ENCODE measurements at regions not wholly inside any gene's neighbourhood (a gene's known extent, or its start where the extent isn't known, plus 50 kb on each side); places are given as distances from the start of the nearest gene placed in this dataset.

DNA sequence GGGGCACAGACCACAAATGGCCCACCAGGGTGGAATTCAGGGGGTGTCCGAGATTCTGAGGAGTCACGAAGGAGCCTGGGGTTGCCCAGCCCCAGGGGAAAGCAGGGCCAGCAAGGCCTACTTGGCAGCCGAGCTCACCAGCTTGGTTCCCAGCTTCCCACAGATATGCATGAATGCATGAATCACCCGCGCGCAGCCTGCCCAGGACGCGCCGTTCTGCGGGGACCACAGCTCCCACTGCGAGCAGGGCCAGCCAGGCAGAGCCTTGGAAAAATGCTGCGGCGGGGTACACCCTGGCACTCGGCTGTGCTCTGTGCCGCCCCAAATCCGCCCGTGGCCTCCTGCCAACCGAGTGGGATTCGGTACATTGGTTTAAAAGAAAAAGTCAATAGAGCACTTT is 211.0 kb downstream of the NFATC2 start:
- peak overlapping the region; percentile 32 for H3K4me3 ChIP-seq (ENCODE audit: insufficient read depth, low read length)
- no peaks in the 10 kb centered on the region for H3K27me3 ChIP-seq (ENCODE audit: insufficient read depth, low read length)
- H3K4me1 ChIP-seq (ENCODE audit: insufficient read depth, low read length), result peaks cover 35% of the 10 kb centered on the region
- no peaks in the 10 kb centered on the region for H3K79me2 ChIP-seq (ENCODE audit: insufficient read depth, low read length)
- H3K9me3 ChIP-seq (ENCODE audit: low read depth, low read length), result no peaks in the 10 kb centered on the region
- TF ChIP-seq, protein P1, sequence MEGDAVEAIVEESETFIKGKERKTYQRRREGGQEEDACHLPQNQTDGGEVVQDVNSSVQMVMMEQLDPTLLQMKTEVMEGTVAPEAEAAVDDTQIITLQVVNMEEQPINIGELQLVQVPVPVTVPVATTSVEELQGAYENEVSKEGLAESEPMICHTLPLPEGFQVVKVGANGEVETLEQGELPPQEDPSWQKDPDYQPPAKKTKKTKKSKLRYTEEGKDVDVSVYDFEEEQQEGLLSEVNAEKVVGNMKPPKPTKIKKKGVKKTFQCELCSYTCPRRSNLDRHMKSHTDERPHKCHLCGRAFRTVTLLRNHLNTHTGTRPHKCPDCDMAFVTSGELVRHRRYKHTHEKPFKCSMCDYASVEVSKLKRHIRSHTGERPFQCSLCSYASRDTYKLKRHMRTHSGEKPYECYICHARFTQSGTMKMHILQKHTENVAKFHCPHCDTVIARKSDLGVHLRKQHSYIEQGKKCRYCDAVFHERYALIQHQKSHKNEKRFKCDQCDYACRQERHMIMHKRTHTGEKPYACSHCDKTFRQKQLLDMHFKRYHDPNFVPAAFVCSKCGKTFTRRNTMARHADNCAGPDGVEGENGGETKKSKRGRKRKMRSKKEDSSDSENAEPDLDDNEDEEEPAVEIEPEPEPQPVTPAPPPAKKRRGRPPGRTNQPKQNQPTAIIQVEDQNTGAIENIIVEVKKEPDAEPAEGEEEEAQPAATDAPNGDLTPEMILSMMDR (IDR thresholded peaks at IDR 0.05; ENCODE audit: extremely low read depth, low read depth, low read length), result no peak
- H4K20me1 ChIP-seq (ENCODE audit: insufficient read depth, low read length), result no peaks in the 10 kb centered on the region
- peak overlapping the region; percentile 62 for H3K4me2 ChIP-seq (ENCODE audit: insufficient read depth, low read length)
- H3K27ac ChIP-seq (ENCODE audit: low read depth, low read length), result peak overlapping the region; percentile 94
- no peak overlapping the region for H2AFZ ChIP-seq (ENCODE audit: low read length)
- no peaks in the 10 kb centered on the region for H3K36me3 ChIP-seq (ENCODE audit: insufficient read depth, low read length)
- DNase-seq (ENCODE audit: insufficient read length, low spot score, missing footprints), result peak; percentile 91

DNA sequence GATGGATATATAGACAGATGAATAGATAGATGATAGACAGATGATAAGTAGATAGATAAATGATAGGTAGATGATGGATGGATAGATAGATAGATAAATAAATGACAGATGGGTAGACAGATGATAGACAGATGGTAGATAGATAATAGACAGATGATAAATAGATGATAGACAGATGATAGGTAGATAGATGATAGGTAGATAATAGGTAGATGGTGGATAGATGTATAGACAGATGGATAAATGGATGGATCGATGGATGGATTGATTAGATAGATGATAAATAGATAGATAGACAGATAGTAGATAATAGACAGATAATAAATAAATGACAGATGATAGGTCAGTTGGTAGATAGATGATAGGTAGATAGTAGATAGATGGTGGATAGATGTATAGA is 212.7 kb downstream of the NFATC2 start:
- Histone ChIP-seq H3K4me1 (ENCODE audit: insufficient read depth, low read length) (peaks cover 30% of the 10 kb centered on the region), H3K36me3 (ENCODE audit: insufficient read depth, low read length) (no peaks in the 10 kb centered on the region), H3K27ac (ENCODE audit: low read depth, low read length) (peak overlapping the region; percentile 94), H4K20me1 (ENCODE audit: insufficient read depth, low read length) (no peaks in the 10 kb centered on the region), H3K79me2 (ENCODE audit: insufficient read depth, low read length) (no peaks in the 10 kb centered on the region), H3K4me2 (ENCODE audit: insufficient read depth, low read length) (no peak overlapping the region), H3K27me3 (ENCODE audit: insufficient read depth, low read length) (no peaks in the 10 kb centered on the region), H3K9me3 (ENCODE audit: low read depth, low read length) (peaks cover 3% of the 10 kb centered on the region), H3K4me3 (ENCODE audit: insufficient read depth, low read length) (no peak overlapping the region), H2AFZ (ENCODE audit: low read length) (no peak overlapping the region)
- no peak for DNase-seq (ENCODE audit: insufficient read length, low spot score, missing footprints)
- TF ChIP-seq, protein P1 (IDR thresholded peaks at IDR 0.05; ENCODE audit: extremely low read depth, low read depth, low read length), result no peak

DNA sequence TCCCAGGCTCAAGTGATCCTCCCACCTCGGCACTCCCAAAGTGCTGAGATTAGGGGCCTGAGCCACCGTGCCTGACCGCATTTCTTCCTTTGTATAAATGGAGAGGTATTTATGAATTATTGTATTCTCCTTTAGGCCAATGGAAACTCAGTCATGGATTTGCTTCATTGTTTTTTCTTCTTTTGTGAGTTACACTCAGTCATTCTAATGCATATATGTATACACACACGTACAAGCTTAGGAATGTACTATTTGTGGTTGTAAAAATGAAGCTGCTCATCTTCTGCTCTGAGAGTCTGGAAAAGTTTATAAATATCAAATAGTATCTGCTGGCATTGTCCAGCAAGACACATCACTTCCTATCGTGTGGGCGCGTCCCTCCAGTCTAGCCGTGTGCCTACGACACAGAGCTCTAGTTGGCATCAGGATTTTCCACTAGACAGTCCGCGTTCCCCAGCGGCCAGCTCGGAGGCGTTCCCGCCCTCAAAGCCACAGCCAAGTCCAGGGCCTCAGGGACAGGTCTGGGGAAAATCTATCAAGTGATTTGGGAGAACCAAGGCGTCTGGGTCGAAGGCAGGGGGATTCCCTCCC is 215.2 kb downstream of the NFATC2 start:
- Histone ChIP-seq H3K4me3 (ENCODE audit: insufficient read depth, low read length) (no peak overlapping the region), H3K4me1 (ENCODE audit: insufficient read depth, low read length) (peaks cover 28% of the 10 kb centered on the region), H3K9me3 (ENCODE audit: low read depth, low read length) (peaks cover 3% of the 10 kb centered on the region), H3K4me2 (ENCODE audit: insufficient read depth, low read length) (peak overlapping the region; percentile 58), H3K36me3 (ENCODE audit: insufficient read depth, low read length) (no peaks in the 10 kb centered on the region), H3K27ac (ENCODE audit: low read depth, low read length) (peak overlapping the region; percentile 94), H4K20me1 (ENCODE audit: insufficient read depth, low read length) (no peaks in the 10 kb centered on the region), H3K27me3 (ENCODE audit: insufficient read depth, low read length) (no peaks in the 10 kb centered on the region), H2AFZ (ENCODE audit: low read length) (no peak overlapping the region), H3K79me2 (ENCODE audit: insufficient read depth, low read length) (no peaks in the 10 kb centered on the region)
- peak; percentile 95 for DNase-seq (ENCODE audit: insufficient read length, low spot score, missing footprints)
- TF ChIP-seq, protein P1 (IDR thresholded peaks at IDR 0.05; ENCODE audit: extremely low read depth, low read depth, low read length), result no peak

DNA sequence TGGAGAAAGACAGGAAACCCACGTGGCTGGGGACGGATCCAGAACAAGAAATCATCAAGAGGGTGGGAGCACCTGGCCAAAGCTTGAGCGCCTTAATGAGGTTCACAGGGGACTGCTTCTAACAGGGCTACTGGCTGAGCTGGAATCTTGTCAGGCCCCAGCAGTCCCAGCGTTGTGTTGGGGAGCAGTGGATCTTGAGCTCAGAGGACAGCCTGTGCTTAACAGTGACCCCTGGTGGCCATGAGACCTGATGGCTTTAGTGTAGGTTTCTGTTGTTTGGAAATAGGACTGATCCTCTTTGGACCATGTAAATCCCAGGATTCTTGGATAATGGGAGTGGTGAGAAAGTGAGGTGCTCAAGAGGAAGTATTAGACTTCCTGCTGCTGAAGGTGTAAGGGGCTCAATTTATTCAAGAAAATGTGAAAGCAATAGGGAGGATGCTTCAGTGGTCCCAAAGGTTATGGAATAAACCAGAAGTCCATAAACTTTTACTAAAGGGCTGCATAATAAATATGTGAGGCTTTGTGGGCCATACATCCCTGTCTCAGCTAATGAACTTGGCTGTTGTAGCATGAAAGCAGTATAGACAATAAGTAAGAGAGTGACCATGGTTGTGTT is 216.2 kb downstream of the NFATC2 start:
- TF ChIP-seq, protein P1 (IDR thresholded peaks at IDR 0.05; ENCODE audit: extremely low read depth, low read depth, low read length), result peak; percentile 78
- H3K4me1 ChIP-seq (ENCODE audit: insufficient read depth, low read length), result peaks cover 24% of the 10 kb centered on the region
- peaks cover 3% of the 10 kb centered on the region for H3K9me3 ChIP-seq (ENCODE audit: low read depth, low read length)
- DNase-seq (ENCODE audit: insufficient read length, low spot score, missing footprints), result peak; percentile 96
- H3K4me2 ChIP-seq (ENCODE audit: insufficient read depth, low read length), result no peak overlapping the region
- peak overlapping the region; percentile 94 for H3K27ac ChIP-seq (ENCODE audit: low read depth, low read length)
- H3K27me3 ChIP-seq (ENCODE audit: insufficient read depth, low read length), result no peaks in the 10 kb centered on the region
- H4K20me1 ChIP-seq (ENCODE audit: insufficient read depth, low read length), result no peaks in the 10 kb centered on the region
- no peak overlapping the region for H2AFZ ChIP-seq (ENCODE audit: low read length)
- no peaks in the 10 kb centered on the region for H3K36me3 ChIP-seq (ENCODE audit: insufficient read depth, low read length)
- H3K79me2 ChIP-seq (ENCODE audit: insufficient read depth, low read length), result no peaks in the 10 kb centered on the region
- no peak overlapping the region for H3K4me3 ChIP-seq (ENCODE audit: insufficient read depth, low read length)

Data from osteoblast (primary cell).